GM20000 (cell line): ENCODE measurements at regions not wholly inside any gene's neighbourhood (a gene's known extent, or its start where the extent isn't known, plus 50 kb on each side); places are given as distances from the start of the nearest gene placed in this dataset.

Experiments used
- DNase-seq: peaks from one replicate; pipeline ENCODE4 v3.0.0; 2012; ENCODE audit warnings: low spot score
- CTCF ChIP-seq: IDR thresholded peaks from 2 replicates; pipeline ENCODE4 v1.5.1; 2012; ENCODE audit warnings: mild to moderate bottlenecking, control low read depth; ENCODE audit errors: extremely low read depth, missing control alignments

- no peak for TF ChIP-seq CTCF
- no peak for DNase-seq
Measured at GRCh38 chr6:114764866-114765265, 422.0 kb upstream of the HS3ST5 start.

- DNase-seq = no peak
- TF ChIP-seq CTCF = no peak
Measured at GRCh38 chr6:114762145-114762544, 419.3 kb upstream of the HS3ST5 start.

- DNase-seq = peak; percentile 19
- peak; percentile 64 for TF ChIP-seq CTCF
Measured at GRCh38 chr6:114747995-114748625, 405.3 kb upstream of the HS3ST5 start.

- no peak for TF ChIP-seq CTCF
Measured at GRCh38 chr6:114740547-114740946, 397.7 kb upstream of the HS3ST5 start.

GRCh38 chr6:114739656-114740055 is 396.8 kb upstream of the HS3ST5 start:
- TF ChIP-seq CTCF = no peak
- no peak for DNase-seq

More at GRCh38 chr6:114740547-114740946, 397.7 kb upstream of the HS3ST5 start:
- DNase-seq = no peak

GRCh38 chr6:114735025-114735735 is 392.4 kb upstream of the HS3ST5 start:
- TF ChIP-seq CTCF = no peak
- DNase-seq = no peak

- DNase-seq = no peak
- TF ChIP-seq CTCF = no peak
Measured at GRCh38 chr6:114733596-114733995, 390.8 kb upstream of the HS3ST5 start.
